WTC11 (cell line): ENCODE measurements at regions not wholly inside any gene's neighbourhood (a gene's known extent, or its start where the extent isn't known, plus 50 kb on each side); places are given as distances from the start of the nearest gene placed in this dataset.

Experiments
- JUN ChIP-seq: sonication (generic); formaldehyde crosslinking; IDR thresholded peaks from 2 replicates; pipeline ENCODE4 v1.8.0; 2023; ENCODE audit warnings: mild to moderate bottlenecking, missing genetic modification reagents
- ZNF121 ChIP-seq: sonication (generic); formaldehyde crosslinking; IDR thresholded peaks from 2 replicates; pipeline ENCODE4 v1.8.0; 2023; ENCODE audit warnings: missing genetic modification reagents

DNA sequence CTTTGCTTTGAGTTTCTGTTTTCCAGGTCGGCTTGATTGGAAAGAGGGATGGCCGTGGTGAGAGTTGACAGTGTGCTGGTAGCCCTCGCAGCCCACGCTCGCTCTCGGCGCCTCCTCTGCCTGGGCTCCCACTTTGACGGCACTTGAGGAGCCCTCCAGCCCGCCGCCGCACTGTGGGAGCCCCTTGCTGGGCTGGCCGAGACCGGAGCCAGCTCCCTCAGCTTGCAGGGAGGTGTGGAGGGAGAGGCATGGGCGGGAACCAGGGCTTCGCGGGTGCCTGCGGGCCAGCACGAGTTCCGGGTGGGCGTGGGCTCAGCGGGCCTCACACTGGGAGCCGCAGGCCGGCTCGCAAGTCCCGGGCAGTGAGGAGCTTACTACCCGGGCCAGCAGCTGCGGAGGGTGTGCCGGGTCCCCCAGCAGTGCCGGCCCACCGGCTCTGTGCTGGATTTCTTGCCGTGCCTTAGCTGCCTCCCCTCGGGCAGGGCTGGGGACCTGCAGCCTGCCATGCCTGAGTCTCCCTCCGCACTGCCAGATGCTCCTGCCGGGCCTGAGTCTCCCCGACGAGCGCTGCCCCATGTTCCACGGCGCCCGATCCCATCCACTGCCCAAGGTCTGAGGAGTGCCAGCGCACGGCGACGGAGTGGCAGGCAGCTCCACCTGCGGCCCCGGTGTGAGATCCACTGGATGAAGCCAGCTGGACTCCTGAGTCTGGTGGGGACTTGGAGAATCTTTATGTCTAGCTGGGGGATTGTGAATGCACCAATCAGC is 166.4 kb upstream of the FAT1 start:
- TF ChIP-seq ZNF121 (no peak), JUN (CRISPR knock-in tag) (no peak)
